HepG2 (cell line): ENCODE measurements at regions not wholly inside any gene's neighbourhood (a gene's known extent, or its start where the extent isn't known, plus 50 kb on each side); places are given as distances from the start of the nearest gene placed in this dataset.
"Not testable (repeated sequence)": the region's sequence is repeated elsewhere in the genome, so short reads cannot be mapped to it uniquely, and the experiment has no call there.

Source experiments
- ATAC-seq: fragments of 200-7000 bp; cut with Tn5 transposase; 3 replicates; pipeline ENCODE4 v1.9.1; 2020; ENCODE audit warnings: mild to moderate bottlenecking, moderate library complexity
- BruUV-seq: library from RNA; stranded (reverse); fragments of 400-500 nt; replicated peaks from 2 replicates; lab custom pipeline; 2021; lab: Mats Ljungman, UMichigan
- CTCF ChIA-PET: fragments of 300-600 bp; formaldehyde crosslinking; extraction: SDS; loops from one replicate; lab custom pipeline; 2021; ENCODE audit warnings: low total read pairs, inconsistent platforms, low intra/inter-chr PET ratio; lab: Yijun Ruan, JAX
- POLR2A ChIA-PET: fragments of 350-600 bp; sonication (Branson Sonifier 250); formaldehyde crosslinking; loops from one replicate; lab custom pipeline; 2020; ENCODE audit warnings: antibody characterized with exemption, inconsistent platforms; lab: Yijun Ruan, JAX
- DNase-seq: peaks from one replicate; pipeline ENCODE4 v3.0.0-alpha.2; 2015; ENCODE audit warnings: low spot score
- FAIRE-seq: peaks from 3 replicates; lab custom pipeline; 2011; peaks lifted over from hg19 to GRCh38; lab: Jason Lieb, UNC
- H2AFZ ChIP-seq: one replicate; pipeline ENCODE4 v1.6.1; 2011; ENCODE audit warnings: low read length, inconsistent platforms
- H3K27ac ChIP-seq: fragments of 300-600 bp; 3 replicates; pipeline ENCODE4 v1.8.0; 2011; ENCODE audit warnings: mixed run types, mild to moderate bottlenecking, mixed read lengths, low read length, inconsistent platforms; ENCODE audit not compliant: insufficient read depth; ENCODE audit errors: extremely low read length
- H3K27me3 ChIP-seq, 2 experiments: fragments of 200-600 bp in 1 of 2; 2 replicates in 1 of 2; 3 replicates in 1 of 2; pipeline versions ENCODE4 v1.6.0 to v1.8.0; 2011; ENCODE audit warnings: low read length in 2 of 2, mild to moderate bottlenecking in 2 of 2, moderate library complexity in 2 of 2, inconsistent platforms in 1 of 2; ENCODE audit not compliant: insufficient read depth in 2 of 2, control insufficient read depth in 1 of 2
- H3K36me3 ChIP-seq, 2 experiments: fragments of 200-600 bp in 1 of 2; replicated peaks in 1 of 2; 2 replicates in 1 of 2; 3 replicates in 1 of 2; pipeline versions ENCODE4 v1.5.1 to v1.8.0; 2011; ENCODE audit warnings: low read length in 2 of 2, inconsistent platforms in 1 of 2; ENCODE audit not compliant: insufficient read depth in 2 of 2, control insufficient read depth in 1 of 2
- H3K4me1 ChIP-seq: 2 replicates; pipeline ENCODE4 v1.5.1; 2012; ENCODE audit warnings: low read length, inconsistent platforms; ENCODE audit not compliant: insufficient read depth
- H3K4me2 ChIP-seq: 2 replicates; pipeline ENCODE4 v1.6.0; 2011; ENCODE audit warnings: low read depth, low read length, inconsistent platforms
- H3K4me3 ChIP-seq, 3 experiments: fragments of 200-600 bp in 1 of 3; sonication (generic), shearing (Covaris generic) in 1 of 3; replicated peaks in 1 of 3; 2 replicates each; pipeline ENCODE4 v1.5.1; 2011 to 2016; ENCODE audit warnings: low read length in 3 of 3, inconsistent platforms in 2 of 3, low read depth in 2 of 3, mild to moderate bottlenecking in 2 of 3, control low read depth in 1 of 3, mixed read lengths in 1 of 3; ENCODE audit not compliant: insufficient read depth in 1 of 3
- H3K79me2 ChIP-seq: one replicate; pipeline ENCODE4 v1.6.1; 2011; ENCODE audit warnings: low read length, inconsistent platforms; ENCODE audit not compliant: insufficient read depth
- H3K9ac ChIP-seq: 2 replicates; pipeline ENCODE4 v1.6.0; 2011; ENCODE audit warnings: mild to moderate bottlenecking, low read depth, low read length, inconsistent platforms; ENCODE audit not compliant: insufficient read depth
- H3K9me3 ChIP-seq: 2 replicates; pipeline ENCODE4 v1.5.1; 2012; ENCODE audit warnings: mild to moderate bottlenecking, low read length
- H4K20me1 ChIP-seq: 2 replicates; pipeline ENCODE4 v1.6.0; 2011; ENCODE audit warnings: inconsistent platforms, mild to moderate bottlenecking, low read length, moderate library complexity; ENCODE audit not compliant: insufficient read depth
- CBFB ChIP-seq: sonication (generic); formaldehyde crosslinking; IDR thresholded peaks from 2 replicates; pipeline ENCODE4 v1.4.0; 2020; ENCODE audit warnings: missing genetic modification reagents
- CEBPB ChIP-seq: IDR thresholded peaks from 2 replicates; pipeline ENCODE4 v1.6.1; 2011; ENCODE audit warnings: low read depth, low read length, improper control_type of control experiment, borderline replicate concordance
- MED8 ChIP-seq: sonication (generic); formaldehyde crosslinking; IDR thresholded peaks from 2 replicates; pipeline ENCODE4 v1.8.1; 2023; ENCODE audit warnings: mild to moderate bottlenecking, missing genetic modification reagents; ENCODE audit not compliant: insufficient replicate concordance
- MTA3 ChIP-seq: sonication (generic); formaldehyde crosslinking; IDR thresholded peaks from 2 replicates; pipeline ENCODE4 v1.4.0; 2020; ENCODE audit warnings: missing genetic modification reagents
- NR2F1 ChIP-seq, 2 experiments: fragments of 450-650 bp in 1 of 2; formaldehyde crosslinking in 1 of 2; IDR thresholded peaks; 2 replicates each; pipeline versions ENCODE4 v1.5.0 to v1.6.1; 2016 to 2020; ENCODE audit warnings: mild to moderate bottlenecking in 1 of 2, missing compliant biosample characterization in 1 of 2, missing genetic modification reagents in 1 of 2, moderate library complexity in 1 of 2
- RNF2 ChIP-seq: fragments of 450-650 bp; conservative IDR thresholded peaks from 2 replicates; pipeline ENCODE4 v1.6.1; 2016; ENCODE audit warnings: low read depth
- SOX5 ChIP-seq: IDR thresholded peaks from 2 replicates; pipeline ENCODE4 v1.6.1; 2016; ENCODE audit warnings: borderline replicate concordance
- SP1 ChIP-seq, 2 experiments: fragments of 450-650 bp in 1 of 2; sonication (generic) in 1 of 2; formaldehyde crosslinking in 1 of 2; IDR thresholded peaks; 2 replicates each; pipeline versions ENCODE4 v1.4.0 to v1.6.1; 2016 to 2020; ENCODE audit warnings: missing genetic modification reagents in 1 of 2
- TARDBP ChIP-seq: sonication (generic); formaldehyde crosslinking; IDR thresholded peaks from 2 replicates; pipeline ENCODE4 v1.8.0; 2022; ENCODE audit warnings: mild to moderate bottlenecking, missing genetic modification reagents
- ZKSCAN1 ChIP-seq: fragments of 150-350 bp; IDR thresholded peaks from 2 replicates; pipeline ENCODE4 v1.6.1; 2014; ENCODE audit warnings: low read length
- ZNF225 ChIP-seq: sonication (generic); formaldehyde crosslinking; IDR thresholded peaks from 2 replicates; pipeline ENCODE4 v1.4.0; 2020; ENCODE audit warnings: mild to moderate bottlenecking, missing genetic modification reagents
- WGBS: methylation state at CpG from one replicate; pipeline ENCODE4 v1.1.6; 2017; ENCODE audit warnings: low lambda C conversion rate; 5-methylcytosine and 5-hydroxymethylcytosine counted together
- in situ Hi-C: cut with HindIII; loops from 2 replicates; pipeline ENCODE4 v1.10.0; 2017; ENCODE audit warnings: low pct_unique_long_range_greater_than_20kb; ENCODE audit not compliant: extremely low pct_ligation_motif_present
- intact Hi-C: fragments of 100-400 bp; cut with micrococcal nuclease; formaldehyde crosslinking; loops from one replicate; pipeline ENCODE4 v1.10.0; 2022; ENCODE audit not compliant: unreplicated experiment

- TF ChIP-seq NR2F1 (CRISPR knock-in tag; IDR thresholded peaks at IDR 0.05): no peak
- TF ChIP-seq SOX5 (CRISPR knock-in tag): no peak
- TF ChIP-seq MTA3: no peak
- no peak for TF ChIP-seq CBFB (CRISPR knock-in tag)
Observed at GRCh38 chr18:40152859-40153258, 1802.2 kb upstream of the PIK3C3 start (continued).

- no peaks in the 10 kb centered on the region for H4K20me1 ChIP-seq
- intact Hi-C loops (no loop called here), in situ Hi-C loops (no loop called here)
- no peak overlapping the region for H3K27ac ChIP-seq
- TF ChIP-seq ZKSCAN1 (0 out of 2 replicates have a peak, but pooled peaks have one; percentile 17), ZNF225 (CRISPR knock-in tag) (no peak), CEBPB (peak; percentile 80)
- ATAC-seq: no peak
- H3K36me3 ChIP-seq: no peaks in the 10 kb centered on the region
- no peak for FAIRE-seq
- H3K79me2 ChIP-seq: no peaks in the 10 kb centered on the region
- H3K9me3 ChIP-seq: no peaks in the 10 kb centered on the region
- no peaks in the 10 kb centered on the region for H3K4me1 ChIP-seq
- no peaks in the 10 kb centered on the region for H3K27me3 ChIP-seq
- no peak overlapping the region for H3K9ac ChIP-seq
- POLR2A ChIA-PET: no interaction called here
- H3K4me3 ChIP-seq: no peak overlapping the region
- WGBS: 14% methylated on average over 4 of the region's 4 CpGs
- no TSS peak for BruUV-seq
- CTCF ChIA-PET: no interaction called here
- no peak overlapping the region for H3K4me2 ChIP-seq
- H2AFZ ChIP-seq: no peak overlapping the region
- no peak for DNase-seq
Observed at GRCh38 chr18:40148960-40149359, 1806.1 kb upstream of the PIK3C3 start.

GRCh38 chr18:40133253-40133652, 1821.8 kb upstream of the PIK3C3 start:
- ATAC-seq: no peak
- 45% methylated on average over 2 of the region's 2 CpGs for WGBS
- in situ Hi-C loops: no loop called here

DNA sequence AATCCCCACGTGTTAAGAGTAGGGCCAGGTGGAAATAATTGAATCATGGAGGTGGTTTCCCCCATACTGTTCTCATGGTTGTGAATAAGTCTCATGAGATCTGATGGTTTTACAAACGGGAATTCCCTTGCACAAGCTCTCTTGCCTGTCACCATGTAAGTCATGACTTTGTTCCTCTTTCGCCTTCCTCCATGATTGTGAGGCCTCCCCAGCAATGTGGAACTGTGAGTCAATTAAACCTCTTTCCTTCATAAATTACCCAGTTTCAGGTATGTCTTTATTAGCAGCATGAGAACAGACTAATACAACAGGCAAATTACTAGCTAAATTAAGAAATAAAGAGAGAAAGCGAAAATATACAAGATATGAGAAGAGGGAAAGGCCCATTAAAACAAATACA, 1822.6 kb upstream of the PIK3C3 start:
- DNase-seq, H3K27me3 ChIP-seq, H3K9me3 ChIP-seq, H3K79me2 ChIP-seq, H3K27ac ChIP-seq, H4K20me1 ChIP-seq, intact Hi-C loops, FAIRE-seq, CTCF ChIA-PET, ATAC-seq, BruUV-seq, H3K36me3 ChIP-seq, H3K4me3 ChIP-seq, in situ Hi-C loops, H3K4me2 ChIP-seq, H2AFZ ChIP-seq, H3K9ac ChIP-seq, H3K4me1 ChIP-seq, POLR2A ChIA-PET: not testable (repeated sequence)
- WGBS: 2% methylated on average over 4 of the region's 4 CpGs

More at GRCh38 chr18:40133253-40133652, 1821.8 kb upstream of the PIK3C3 start:
- no peak overlapping the region for H2AFZ ChIP-seq
- CTCF ChIA-PET: no interaction called here
- no peak for TF ChIP-seq TARDBP (CRISPR knock-in tag)
- no peak for TF ChIP-seq RNF2
- no peak for TF ChIP-seq SP1 (IDR thresholded peaks at IDR 0.05)
- no peak for TF ChIP-seq SP1 (CRISPR knock-in tag; IDR thresholded peaks at IDR 0.05)
- TF ChIP-seq MED8 (CRISPR knock-in tag): no peak
- H3K27me3 ChIP-seq: no peaks in the 10 kb centered on the region; a peak in 1 of 5 replicates
- H4K20me1 ChIP-seq: no peaks in the 10 kb centered on the region
- POLR2A ChIA-PET: no interaction called here
- no peak overlapping the region for H3K4me3 ChIP-seq
- H3K27ac ChIP-seq: no peak overlapping the region
- no peaks in the 10 kb centered on the region for H3K9me3 ChIP-seq
- no peak overlapping the region for H3K9ac ChIP-seq
- intact Hi-C loops: no loop called here
- H3K79me2 ChIP-seq: no peaks in the 10 kb centered on the region
- H3K4me2 ChIP-seq: no peak overlapping the region
- BruUV-seq: no TSS peak
- DNase-seq: no peak
- H3K36me3 ChIP-seq: no peaks in the 10 kb centered on the region
- H3K4me1 ChIP-seq: no peaks in the 10 kb centered on the region
- no peak for FAIRE-seq
